ENCODE measurements at regions not wholly inside any gene's neighbourhood (a gene's known extent, or its start where the extent isn't known, plus 50 kb on each side); places are given as distances from the start of the nearest gene placed in this dataset.

GRCh38 chr4:115315182-115315581 is 201.8 kb upstream of the NDST4 start:
- H3K4me3 ChIP-seq (ENCODE audit: low read depth, poor library complexity, severe bottlenecking), result no peak overlapping the region
- no peak for DNase-seq (ENCODE audit: low spot score in 2 of 2)
- intact Hi-C loops (cut with DNase I; ENCODE audit: low total_unique reads), result no loop called here
- TF ChIP-seq POLR2A (IDR thresholded peaks at IDR 0.05) (no peak), CTCF (IDR thresholded peaks at IDR 0.05) (no peak)
- 89 to 92% methylated on average over 4 of the region's 4 CpGs for WGBS, 2 donors

GRCh38 chr4:115310641-115311040 is 197.2 kb upstream of the NDST4 start:
- no peak for TF ChIP-seq CTCF (IDR thresholded peaks at IDR 0.05)
- TF ChIP-seq POLR2A (IDR thresholded peaks at IDR 0.05), result no peak
- intact Hi-C loops (cut with DNase I; ENCODE audit: low total_unique reads), result no loop called here
- WGBS, 2 donors, result 28 to 34% methylated on average over 2 of the region's 2 CpGs
- no peak overlapping the region for H3K4me3 ChIP-seq (ENCODE audit: low read depth, poor library complexity, severe bottlenecking)
- DNase-seq (ENCODE audit: low spot score in 2 of 2), result no peak

- TF ChIP-seq CTCF (IDR thresholded peaks at IDR 0.05) (no peak), POLR2A (IDR thresholded peaks at IDR 0.05) (no peak)
- intact Hi-C loops (cut with DNase I; ENCODE audit: low total_unique reads), result no loop called here
- no peak for DNase-seq (ENCODE audit: low spot score in 2 of 2)
- H3K4me3 ChIP-seq (ENCODE audit: low read depth, poor library complexity, severe bottlenecking), result no peak overlapping the region
- 80 to 91% methylated on average over 1 of the region's 1 CpG for WGBS, 2 donors
Measured at GRCh38 chr4:115294717-115295116, 181.3 kb upstream of the NDST4 start.

- DNase-seq (ENCODE audit: low spot score in 2 of 2), result no peak
- no peak overlapping the region for H3K4me3 ChIP-seq (ENCODE audit: low read depth, poor library complexity, severe bottlenecking)
- WGBS, 2 donors, result 94 to 98% methylated on average over 1 of the region's 1 CpG
- intact Hi-C loops (cut with DNase I; ENCODE audit: low total_unique reads), result no loop called here
- TF ChIP-seq CTCF (IDR thresholded peaks at IDR 0.05), result no peak
- no peak for TF ChIP-seq POLR2A (IDR thresholded peaks at IDR 0.05)
Measured at GRCh38 chr4:115293093-115293462, 179.7 kb upstream of the NDST4 start.

GRCh38 chr4:115292320-115293092 is 179.1 kb upstream of the NDST4 start:
- no peak for DNase-seq (ENCODE audit: low spot score in 2 of 2)
- no peak for TF ChIP-seq CTCF (IDR thresholded peaks at IDR 0.05)
- no peak for TF ChIP-seq POLR2A (IDR thresholded peaks at IDR 0.05)
- H3K4me3 ChIP-seq (ENCODE audit: low read depth, poor library complexity, severe bottlenecking), result no peak overlapping the region
- 43 to 48% methylated on average over 2 of the region's 2 CpGs for WGBS, 2 donors
- intact Hi-C loops (cut with DNase I; ENCODE audit: low total_unique reads), result no loop called here

- DNase-seq (ENCODE audit: low spot score in 2 of 2), result no peak
- TF ChIP-seq CTCF (IDR thresholded peaks at IDR 0.05) (no peak), POLR2A (IDR thresholded peaks at IDR 0.05) (no peak)
- 44 to 59% methylated on average over 1 of the region's 1 CpG for WGBS, 2 donors
- no peak overlapping the region for H3K4me3 ChIP-seq (ENCODE audit: low read depth, poor library complexity, severe bottlenecking)
- intact Hi-C loops (cut with DNase I; ENCODE audit: low total_unique reads), result no loop called here
Measured at GRCh38 chr4:115287426-115287825, 174.0 kb upstream of the NDST4 start.

Data from lower leg skin (tissue), 4 donors.